ENCODE measurements at regions not wholly inside any gene's neighbourhood (a gene's known extent, or its start where the extent isn't known, plus 50 kb on each side); places are given as distances from the start of the nearest gene placed in this dataset.

DNA sequence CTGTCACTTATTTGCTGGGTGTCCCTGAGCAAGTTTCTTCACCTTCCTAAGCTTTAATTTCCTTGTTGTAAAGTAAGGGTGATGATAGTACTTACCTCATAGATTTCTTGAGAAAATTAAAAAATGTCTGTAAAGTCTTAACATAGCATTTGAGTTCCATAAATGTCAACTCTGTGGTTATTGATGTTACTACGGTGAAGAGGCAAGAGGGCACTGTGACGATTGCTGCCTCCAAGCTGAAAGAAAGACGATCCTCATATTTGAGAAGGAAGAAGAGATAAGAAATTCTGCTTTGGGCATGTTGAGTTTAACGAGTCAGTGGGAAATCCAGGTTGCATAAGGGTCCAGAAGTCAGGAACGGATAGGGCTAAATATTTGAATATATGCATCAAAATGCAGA, 240.8 kb upstream of the ZPLD1 start:
- DNase-seq (ENCODE audit: low read depth): no peak
- no peak overlapping the region for H3K4me3 ChIP-seq (ENCODE audit: low read depth, low read length)

- no peak overlapping the region for H3K4me3 ChIP-seq (ENCODE audit: low read depth, low read length)
- no peak for DNase-seq (ENCODE audit: low read depth)
Measured at GRCh38 chr3:102194760-102195159, 240.1 kb upstream of the ZPLD1 start.

DNA sequence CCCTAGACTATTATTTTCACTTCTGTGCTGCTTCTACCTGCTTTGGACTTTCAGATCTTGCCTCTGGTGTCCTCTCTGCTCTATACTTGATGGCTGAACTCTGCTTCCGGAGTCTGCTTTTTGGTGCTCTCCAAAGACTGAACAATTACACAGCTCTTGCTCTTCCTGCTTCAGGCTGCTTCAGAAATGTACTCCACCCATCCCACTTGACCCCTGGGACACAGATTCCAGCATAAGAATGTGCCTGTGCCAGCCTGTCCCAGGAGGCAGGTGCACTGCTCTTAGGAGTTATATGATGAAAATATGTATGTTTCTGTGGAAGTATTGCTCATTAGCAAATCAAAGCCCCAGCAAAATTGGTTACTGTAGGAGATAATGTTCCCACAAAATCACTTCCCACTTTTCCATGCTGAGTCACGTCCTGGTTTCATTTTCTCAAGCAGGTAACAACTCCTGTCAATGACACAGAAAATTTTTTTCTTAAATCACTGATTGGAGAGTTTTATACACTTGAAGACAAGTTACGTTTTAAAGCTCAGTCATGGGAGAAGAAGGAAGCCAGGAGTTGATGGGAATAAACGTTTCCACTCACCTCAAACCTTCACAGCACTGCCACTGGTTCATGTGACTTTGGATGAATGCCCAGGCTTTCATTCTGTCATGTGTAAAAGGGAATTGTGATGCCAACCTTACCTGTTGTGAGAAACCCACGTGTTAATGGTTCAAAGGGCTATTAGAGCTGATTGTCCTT, 239.4 kb upstream of the ZPLD1 start:
- no peak for DNase-seq (ENCODE audit: low read depth)
- H3K4me3 ChIP-seq (ENCODE audit: low read depth, low read length): no peak overlapping the region

- no peak for DNase-seq (ENCODE audit: low read depth)
- H3K4me3 ChIP-seq (ENCODE audit: low read depth, low read length): no peak overlapping the region
Measured at GRCh38 chr3:102200126-102200525, 234.7 kb upstream of the ZPLD1 start.

DNA sequence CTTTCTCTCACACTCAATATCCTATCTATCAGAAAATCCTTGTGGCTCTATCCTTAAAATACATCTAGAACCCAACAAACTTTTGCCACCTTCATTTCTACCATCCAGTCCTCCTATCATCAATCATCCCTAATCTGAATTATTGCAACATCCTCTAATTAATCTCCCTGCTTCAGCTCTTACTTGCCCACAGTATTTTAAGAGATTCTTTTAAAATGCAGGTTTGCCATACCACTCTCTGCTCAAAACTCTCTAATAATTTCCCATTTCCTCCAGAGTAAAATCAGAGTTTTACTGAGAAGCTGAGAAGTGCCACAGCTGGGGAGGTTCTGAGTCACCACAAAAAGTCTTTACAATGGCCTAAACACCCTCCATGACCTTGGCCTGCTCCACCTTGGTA, 234.3 kb upstream of the ZPLD1 start:
- no peak overlapping the region for H3K4me3 ChIP-seq (ENCODE audit: low read depth, low read length)
- DNase-seq (ENCODE audit: low read depth): no peak

DNA sequence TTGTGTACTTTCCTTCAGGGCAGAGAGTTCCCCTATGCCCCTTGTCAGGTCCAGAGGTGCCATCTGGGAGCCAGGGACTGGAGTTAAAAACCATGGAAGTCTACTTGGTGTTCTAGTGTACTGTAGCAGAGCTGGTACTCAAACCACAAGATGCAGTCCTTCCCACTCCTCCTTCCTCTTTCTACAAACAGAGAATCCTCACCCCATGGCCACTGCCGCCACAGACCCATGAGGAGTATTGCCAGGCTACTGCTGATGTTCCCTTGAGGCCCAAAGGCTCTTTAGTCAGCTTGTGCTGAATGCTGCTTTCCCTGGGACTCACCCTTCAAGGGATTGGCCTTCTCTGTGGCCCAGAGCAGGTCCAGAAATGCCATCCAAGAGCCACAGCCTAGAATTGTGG, 229.2 kb upstream of the ZPLD1 start:
- H3K4me3 ChIP-seq (ENCODE audit: low read depth, low read length): no peak overlapping the region
- no peak for DNase-seq (ENCODE audit: low read depth)

GRCh38 chr3:102206511-102207031, 228.2 kb upstream of the ZPLD1 start:
- no peak overlapping the region for H3K4me3 ChIP-seq (ENCODE audit: low read depth, low read length)
- DNase-seq (ENCODE audit: low read depth): peak; percentile 75

GRCh38 chr3:102207151-102207571, 227.7 kb upstream of the ZPLD1 start:
- no peak overlapping the region for H3K4me3 ChIP-seq (ENCODE audit: low read depth, low read length)
- DNase-seq (ENCODE audit: low read depth): no peak

- no peak for DNase-seq (ENCODE audit: low read depth)
- H3K4me3 ChIP-seq (ENCODE audit: low read depth, low read length): no peak overlapping the region
Measured at GRCh38 chr3:102215166-102215565, 219.6 kb upstream of the ZPLD1 start.

DNA sequence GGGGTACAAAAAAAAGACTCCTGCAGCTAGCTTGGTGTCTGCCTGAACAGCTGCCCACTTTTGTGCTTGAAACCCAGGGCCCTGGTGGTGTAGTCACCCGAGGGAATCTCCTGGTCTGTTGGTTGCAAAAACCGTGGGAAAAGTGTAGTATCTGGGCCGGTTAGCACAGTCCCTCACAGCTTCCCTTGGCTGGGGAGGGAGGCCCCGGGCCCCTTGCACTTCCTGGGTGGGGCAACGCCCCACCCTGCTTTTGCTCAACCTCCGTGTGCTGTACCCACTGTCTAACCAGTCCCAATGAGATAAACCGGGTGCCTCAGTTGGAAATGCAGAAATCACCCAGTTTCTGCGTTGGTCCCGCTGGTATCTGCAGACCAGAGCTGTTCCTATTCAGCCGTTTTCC, 211.7 kb upstream of the ZPLD1 start:
- no peak overlapping the region for H3K4me3 ChIP-seq (ENCODE audit: low read depth, low read length)
- no peak for DNase-seq (ENCODE audit: low read depth)

DNA sequence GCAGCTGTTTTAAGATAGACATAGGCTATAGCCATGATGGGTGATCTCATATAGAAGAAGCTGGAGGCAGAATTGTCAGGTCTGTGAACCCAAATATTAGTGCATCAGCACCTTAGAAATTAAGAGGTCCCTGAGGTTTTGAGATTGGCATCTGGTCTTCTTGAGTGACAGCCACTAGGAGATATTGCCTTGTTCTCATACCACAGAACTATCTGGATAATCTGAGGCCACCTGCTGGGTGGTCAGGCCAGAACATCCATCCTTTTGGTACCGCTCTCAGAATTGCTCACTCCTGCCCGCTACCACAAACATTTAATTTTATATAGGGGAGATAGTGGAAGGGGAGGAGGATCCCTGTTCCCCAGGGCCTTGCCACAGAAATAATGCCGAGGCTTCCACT, 210.6 kb upstream of the ZPLD1 start:
- DNase-seq (ENCODE audit: low read depth): no peak

DNA sequence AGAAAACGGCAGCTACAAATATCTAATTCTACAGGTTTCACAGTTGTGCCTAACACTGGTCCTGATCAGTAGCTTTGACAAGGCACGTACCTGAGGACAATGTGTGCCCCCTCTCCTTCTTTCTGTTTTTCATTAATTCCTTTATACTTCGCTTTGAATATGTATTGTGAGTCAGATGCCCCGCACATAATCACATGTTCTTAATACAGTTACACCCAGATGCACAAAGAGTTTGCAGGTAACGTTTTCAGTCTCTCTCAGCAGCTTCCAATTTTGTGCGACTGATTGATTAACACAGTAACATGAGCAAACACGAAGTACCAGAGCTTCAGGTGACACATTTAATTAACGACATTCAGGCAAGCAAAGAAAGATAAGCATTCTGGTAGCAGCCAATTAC, 209.8 kb upstream of the ZPLD1 start:
- no peak for DNase-seq (ENCODE audit: low read depth)
- H3K4me3 ChIP-seq (ENCODE audit: low read depth, low read length): no peak overlapping the region

More for the DNA sequence above, 210.6 kb upstream of the ZPLD1 start:
- no peak overlapping the region for H3K4me3 ChIP-seq (ENCODE audit: low read depth, low read length)

GRCh38 chr3:102225407-102226132, 209.2 kb upstream of the ZPLD1 start:
- H3K4me3 ChIP-seq (ENCODE audit: low read depth, low read length): no peak overlapping the region
- DNase-seq (ENCODE audit: low read depth): peak; percentile 48

- DNase-seq (ENCODE audit: low read depth): no peak
- H3K4me3 ChIP-seq (ENCODE audit: low read depth, low read length): no peak overlapping the region
Measured at GRCh38 chr3:102226463-102226862, 208.4 kb upstream of the ZPLD1 start.

GRCh38 chr3:102229062-102229655, 205.7 kb upstream of the ZPLD1 start:
- DNase-seq (ENCODE audit: low read depth): peak; percentile 23
- no peak overlapping the region for H3K4me3 ChIP-seq (ENCODE audit: low read depth, low read length)

DNA sequence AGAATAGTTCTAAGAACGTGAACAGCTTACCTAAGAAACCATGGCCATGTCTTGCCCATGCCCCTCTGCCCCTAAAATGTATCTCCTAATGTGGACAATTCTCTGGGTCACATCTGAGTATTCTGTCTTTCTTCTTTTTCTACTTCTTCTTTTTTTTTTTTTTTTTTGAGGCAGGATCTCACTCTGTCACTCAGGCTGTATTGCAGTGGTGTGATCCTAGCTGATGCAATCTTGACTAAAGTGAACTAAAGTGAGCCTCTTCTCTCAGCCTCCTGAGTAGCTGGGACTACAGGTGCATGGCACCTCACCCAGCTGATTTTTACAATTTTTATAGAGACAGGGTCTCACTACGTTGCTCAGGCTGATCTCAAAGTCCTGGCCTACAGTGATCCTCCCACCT, 204.8 kb upstream of the ZPLD1 start:
- no peak for DNase-seq (ENCODE audit: low read depth)
- H3K4me3 ChIP-seq (ENCODE audit: low read depth, low read length): no peak overlapping the region

DNA sequence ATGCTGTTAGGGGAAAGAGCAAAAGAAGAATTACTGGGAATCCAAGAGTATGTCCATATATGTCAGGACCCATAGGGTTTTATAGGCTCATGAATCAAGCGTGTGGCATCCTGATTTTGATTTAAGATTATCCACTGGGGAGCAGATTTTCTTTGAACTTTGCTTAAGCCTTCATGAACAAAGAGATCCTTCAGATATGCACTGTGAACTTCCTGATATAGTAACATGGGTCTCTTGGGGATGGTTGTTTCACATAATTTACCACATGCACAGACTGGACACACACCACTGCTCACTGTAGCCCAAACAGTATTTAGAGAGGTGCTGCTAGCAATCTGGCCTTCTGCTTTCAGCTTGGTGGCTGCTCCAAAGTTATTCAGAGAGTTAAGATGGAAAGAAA, 200.9 kb upstream of the ZPLD1 start:
- H3K4me3 ChIP-seq (ENCODE audit: low read depth, low read length): no peak overlapping the region
- DNase-seq (ENCODE audit: low read depth): no peak

DNA sequence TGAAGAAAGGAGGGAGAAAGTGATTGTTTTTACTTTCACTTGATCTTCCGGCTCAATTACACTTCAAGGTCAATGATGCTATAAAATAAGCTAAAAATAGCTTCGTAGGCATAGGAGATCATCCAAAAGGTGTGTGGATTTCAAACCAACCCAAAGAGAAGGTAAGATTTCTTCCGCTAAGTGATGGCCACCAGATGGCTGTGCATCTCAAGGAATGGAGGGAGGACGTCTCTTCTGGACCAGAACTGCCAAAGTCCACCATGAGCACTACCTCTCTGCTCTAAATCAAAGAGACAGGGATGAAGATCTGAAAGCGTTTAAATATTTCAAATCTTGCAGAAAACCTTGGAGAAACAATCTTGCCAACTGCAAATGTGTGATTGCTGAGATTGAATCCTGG, 199.1 kb upstream of the ZPLD1 start:
- H3K4me3 ChIP-seq (ENCODE audit: low read depth, low read length): no peak overlapping the region
- DNase-seq (ENCODE audit: low read depth): no peak

- H3K4me3 ChIP-seq (ENCODE audit: low read depth, low read length): no peak overlapping the region
- no peak for DNase-seq (ENCODE audit: low read depth)
Measured at GRCh38 chr3:102237181-102237580, 197.6 kb upstream of the ZPLD1 start.

DNA sequence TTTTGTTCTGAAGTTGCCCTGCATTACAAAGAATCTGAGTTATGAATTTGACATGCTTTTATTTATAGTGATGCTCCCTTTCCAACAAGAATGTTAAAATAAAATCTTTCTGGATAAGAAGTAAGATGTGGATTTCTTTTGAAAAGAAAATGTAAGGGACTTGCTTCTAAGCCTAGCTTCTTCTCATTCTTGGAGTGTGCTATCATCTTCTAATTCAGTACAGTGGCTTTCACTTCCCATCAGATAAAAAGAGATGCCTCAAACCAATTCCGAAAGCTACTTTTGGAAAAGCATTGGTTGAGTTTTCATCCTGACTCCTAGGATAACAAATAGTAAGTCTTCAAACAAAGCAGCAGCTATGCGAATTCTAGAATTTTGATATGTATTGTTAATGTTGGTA, 197.0 kb upstream of the ZPLD1 start:
- no peak for DNase-seq (ENCODE audit: low read depth)
- no peak overlapping the region for H3K4me3 ChIP-seq (ENCODE audit: low read depth, low read length)

GRCh38 chr3:102238362-102238761, 196.5 kb upstream of the ZPLD1 start:
- no peak for DNase-seq (ENCODE audit: low read depth)
- H3K4me3 ChIP-seq (ENCODE audit: low read depth, low read length): no peak overlapping the region
